NCI-H187 (cell line): ENCODE measurements at regions not wholly inside any gene's neighbourhood (a gene's known extent, or its start where the extent isn't known, plus 50 kb on each side); places are given as distances from the start of the nearest gene placed in this dataset.

Experiments
- DNase-seq, 2 experiments: peaks; one replicate each; lab custom pipeline; 2025; lab: John Stamatoyannopoulos, UW

DNA sequence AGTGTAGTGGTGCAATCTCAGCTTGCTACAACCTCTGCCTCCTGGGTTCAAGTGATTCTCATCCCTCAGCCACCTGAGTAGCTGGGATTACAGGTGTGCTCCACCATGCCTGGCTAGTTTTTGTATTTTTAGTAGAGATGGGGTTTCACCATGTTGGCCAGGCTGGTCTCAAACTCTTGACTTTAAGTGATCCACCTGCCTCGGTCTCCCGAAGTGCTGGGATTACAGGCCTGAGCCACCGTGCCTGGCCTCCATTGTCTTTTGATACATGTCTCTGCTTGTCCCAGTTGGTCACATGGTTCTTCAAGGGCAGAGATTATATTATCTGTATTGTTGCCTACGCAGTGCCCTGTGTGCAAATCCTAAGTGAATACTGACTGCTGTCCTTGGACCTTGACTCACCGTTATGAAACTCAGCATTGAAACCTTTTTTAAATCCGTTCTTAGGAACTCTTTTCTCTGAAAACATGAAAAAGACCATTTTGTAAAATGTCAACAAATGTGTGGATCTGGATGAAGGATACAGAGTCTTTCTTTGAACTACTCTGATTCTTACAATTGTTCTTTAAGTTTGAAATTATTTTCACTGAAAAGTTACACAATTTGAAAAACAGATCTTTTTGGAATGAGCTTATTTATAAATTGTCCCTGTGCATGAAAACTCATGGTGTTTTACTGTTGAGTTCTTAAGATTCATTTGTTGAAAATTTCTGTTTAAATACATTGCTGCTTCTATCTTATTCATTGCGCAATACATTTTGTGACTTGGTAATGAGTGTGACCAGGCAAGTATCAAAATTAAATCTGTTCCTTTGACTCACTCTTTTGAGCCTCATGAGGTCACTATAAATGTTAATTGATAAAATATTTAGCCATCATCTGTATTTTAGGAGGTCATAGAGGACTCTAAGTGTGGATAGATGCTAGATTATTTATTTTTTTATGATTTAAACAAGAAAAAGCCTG, 293.5 kb downstream of the UTRN start:
- DNase-seq, result no peak

DNA sequence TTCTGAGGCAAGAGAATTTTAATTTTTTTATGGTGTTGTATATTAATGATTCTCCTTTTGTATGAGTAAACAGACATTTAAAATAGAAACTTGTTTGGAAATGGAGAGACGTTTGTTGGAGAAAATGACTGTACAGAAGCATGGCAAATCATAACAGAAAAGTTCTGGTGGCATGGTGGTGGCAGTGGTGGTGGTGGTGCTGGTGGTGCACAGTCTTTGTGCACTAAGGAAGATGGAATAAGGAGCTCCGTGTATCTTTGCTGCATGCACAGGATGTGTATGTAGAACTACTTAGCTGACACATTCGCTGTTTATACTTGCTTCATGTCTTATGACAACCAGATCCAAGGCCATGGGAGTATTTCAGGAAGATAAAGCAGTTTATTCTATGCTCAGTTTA, 294.9 kb downstream of the UTRN start:
- DNase-seq, result no peak

DNA sequence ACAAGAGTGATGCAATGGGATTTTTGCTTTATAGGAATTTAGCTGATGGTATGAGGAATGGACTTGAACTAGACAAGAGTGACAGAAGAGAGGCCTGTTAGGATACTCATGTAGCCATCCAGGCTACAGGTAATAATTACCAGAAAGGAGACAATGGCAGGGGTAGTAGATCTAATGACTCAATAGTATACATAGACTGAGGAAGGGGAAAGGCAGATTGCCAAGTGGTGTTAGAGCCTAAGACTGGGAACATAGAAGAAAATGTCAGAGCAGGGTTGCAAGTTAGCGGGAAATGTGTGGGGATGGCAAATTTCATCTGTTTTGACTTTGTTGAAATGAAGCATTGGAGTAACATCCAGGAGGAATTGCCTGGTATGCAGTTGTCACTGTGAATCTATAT, 295.6 kb downstream of the UTRN start:
- no peak for DNase-seq

DNA sequence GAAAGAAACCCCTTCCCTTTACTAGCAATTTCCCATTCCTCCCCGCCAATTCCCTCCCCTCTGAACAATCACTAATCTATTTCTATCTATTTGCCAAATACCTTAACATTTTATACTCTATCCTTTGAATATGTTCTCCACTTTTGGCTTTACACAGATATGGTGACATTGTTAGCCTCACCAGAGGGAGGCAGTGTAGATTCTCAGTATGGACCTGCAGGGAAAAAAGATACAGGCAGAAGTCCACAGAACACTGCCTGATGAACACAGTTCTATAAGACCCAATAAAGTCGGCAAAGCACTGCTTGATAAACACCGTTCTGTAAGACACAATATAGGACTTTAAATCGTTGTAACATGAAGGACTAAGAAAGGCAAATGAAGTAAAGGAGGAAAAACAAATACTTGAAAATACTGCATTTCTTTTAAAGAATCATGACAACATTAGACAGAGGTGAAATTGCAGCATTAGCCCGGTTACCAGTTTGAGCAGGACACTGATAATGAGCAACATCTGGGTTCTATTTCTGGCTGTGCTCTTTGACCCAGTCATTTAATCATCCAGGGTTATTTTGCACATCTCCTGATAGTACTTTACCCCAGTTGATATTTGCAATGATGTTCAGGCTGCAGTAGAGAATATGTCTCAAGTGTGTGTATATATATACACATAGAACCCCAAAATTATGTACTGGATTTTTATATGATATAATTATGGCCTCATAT, 296.8 kb downstream of the UTRN start:
- DNase-seq, result no peak

DNA sequence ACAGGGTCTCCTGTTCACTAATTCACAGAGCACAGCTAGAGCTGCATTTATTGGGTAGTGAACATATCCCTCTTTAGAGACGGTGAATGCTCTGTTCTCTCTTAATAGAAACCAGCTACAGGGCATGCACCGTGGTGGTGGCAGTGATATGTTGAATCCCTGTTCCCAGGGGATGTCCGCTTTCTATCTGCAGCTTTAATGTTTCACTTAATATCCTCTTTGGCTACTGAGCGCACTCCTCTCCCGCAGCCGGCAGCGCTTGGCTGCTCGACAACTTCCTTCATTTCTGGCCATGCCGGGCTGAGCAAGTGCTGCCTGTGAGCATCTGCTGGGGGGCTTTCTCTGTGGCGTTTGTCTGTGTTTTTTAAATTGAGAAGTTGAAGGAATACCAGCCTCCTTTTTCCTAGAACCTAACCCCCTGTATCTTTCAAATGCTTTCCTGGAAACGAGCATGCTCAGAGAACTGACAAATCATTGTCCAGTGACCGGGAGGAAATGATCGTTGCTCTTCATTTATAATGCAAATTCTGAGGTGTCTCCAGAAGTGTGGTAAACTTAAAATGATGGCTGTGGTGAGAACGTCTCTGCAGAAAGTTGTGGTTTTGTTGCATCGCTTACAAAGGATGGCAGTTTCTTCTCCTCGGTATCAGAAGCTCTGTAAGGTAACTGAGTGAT, 297.9 kb downstream of the UTRN start:
- no peak for DNase-seq

DNA sequence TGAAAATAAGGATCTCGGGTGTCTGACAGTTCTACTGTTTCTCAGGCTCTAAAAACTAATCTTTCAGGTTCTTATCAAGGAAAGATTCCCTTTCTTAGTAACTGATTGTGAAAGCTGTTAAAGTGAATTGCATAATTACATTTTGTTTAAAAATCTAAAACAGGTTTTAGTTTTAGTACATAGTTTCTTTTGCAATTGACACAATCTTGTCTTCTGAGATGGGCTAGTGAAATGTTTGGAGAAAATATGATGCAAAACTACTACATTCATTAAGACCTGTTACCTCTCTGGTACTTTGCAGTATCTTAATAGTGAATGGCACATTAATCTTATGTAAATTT, 298.4 kb downstream of the UTRN start:
- DNase-seq, result no peak

DNA sequence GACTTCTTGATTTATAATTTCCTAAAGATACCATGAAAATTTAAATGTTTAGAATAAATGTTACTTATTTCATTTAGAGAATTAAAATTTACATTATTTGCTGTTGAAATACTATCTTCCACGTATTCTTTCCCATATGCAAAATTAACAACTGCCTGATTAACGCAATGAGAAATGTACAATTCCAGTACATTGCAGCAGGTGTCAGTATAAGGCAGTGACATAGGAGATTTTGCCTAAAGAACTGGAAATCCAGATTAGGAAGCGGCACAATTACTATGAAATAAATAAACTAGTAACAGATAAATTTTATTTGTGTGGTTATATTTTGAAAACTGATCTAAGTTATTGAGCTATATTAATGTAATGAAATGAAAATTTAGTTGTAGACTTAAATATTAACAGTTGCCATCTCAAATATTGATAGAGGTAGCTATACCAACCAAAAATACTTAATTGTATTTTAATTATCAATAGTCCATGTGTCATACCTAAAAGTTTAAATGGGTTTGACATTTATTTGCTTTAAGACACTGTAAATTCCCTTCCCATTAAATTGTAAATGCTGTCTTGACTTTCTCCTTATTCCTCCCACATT, 300.2 kb downstream of the UTRN start:
- DNase-seq, result no peak

DNA sequence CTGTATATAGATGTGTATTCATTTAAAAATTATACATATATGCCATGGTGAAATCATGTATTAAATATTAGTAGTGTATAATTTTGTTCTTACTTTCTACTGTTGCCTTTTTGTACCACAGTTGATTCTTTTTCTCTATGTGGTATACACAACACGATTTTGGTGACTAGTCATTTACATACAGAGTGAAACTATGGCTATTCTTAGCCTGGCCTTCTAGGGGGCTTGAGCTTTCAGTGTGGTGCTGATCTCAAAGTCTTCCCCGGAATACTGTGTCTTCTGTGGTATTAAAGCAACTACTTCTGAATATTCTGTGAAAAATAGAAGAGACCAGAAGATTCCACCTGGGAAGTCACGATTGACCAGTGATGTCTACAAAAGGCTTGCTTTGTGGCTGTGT, 301.9 kb downstream of the UTRN start:
- no peak for DNase-seq

DNA sequence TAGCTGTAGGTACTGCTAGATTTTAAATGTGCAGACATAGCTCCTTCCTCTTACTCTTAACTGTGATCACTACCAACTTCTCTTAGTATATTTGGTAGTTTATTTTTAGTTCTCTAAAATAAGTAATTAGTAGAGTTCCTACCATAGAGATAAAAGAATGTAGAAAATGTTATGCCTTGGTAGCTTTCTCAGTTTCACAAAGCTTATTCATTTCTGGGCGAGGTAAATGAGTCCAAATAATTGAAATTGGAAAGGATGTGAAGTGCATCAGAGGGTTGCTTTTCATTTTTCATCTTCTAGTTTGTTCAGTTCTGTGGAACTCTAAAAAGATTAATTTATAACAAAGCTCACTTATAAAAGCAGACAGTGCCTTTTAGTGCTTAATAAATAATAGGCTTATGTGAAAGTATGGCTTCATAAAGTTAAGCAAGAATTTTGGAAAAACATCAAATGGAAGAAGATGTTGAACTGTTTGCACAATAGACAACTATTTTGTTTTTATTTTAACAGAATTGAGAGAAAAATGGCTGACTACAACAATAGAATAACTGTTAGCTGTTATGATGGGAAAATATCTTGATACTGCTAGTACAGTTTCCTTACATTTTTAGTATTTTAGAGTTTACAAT, 303.7 kb downstream of the UTRN start:
- DNase-seq, result no peak

DNA sequence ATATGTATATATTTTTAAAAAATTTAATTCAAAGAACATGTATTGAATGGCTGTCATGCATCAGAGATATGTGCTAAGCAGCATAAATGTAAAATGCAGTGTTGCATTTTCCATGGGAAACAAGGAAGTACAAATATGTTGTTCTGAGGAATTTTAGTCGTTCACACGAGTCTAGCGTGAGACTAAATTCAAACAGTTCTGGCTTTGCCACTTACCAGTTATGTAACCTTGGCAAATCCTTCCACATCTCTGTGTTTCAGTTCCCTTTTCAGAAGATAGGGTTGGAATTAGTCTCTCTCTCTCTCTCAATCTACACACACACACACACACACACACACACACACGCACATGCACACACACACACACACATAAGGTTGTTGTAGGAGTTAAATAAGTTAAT, 305.4 kb downstream of the UTRN start:
- no peak for DNase-seq

DNA sequence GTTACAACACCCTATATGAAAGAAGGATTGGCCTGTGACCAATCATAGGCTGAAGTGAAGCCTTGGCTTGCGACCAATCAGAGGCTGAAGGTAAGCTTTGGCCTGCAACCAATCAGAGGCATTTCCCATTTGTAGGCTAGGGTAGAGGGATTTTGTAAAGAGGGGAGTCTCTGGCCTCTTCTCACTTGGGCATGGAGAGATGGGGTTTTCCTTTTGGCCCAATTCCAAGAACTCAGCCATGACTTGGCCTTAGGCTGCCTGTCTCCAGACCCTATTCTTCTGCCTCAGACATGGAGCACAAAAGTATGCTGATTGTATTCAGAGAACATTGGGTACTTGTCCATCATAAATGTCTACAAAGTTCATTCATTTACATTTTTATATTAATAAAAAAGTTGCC, 308.3 kb downstream of the UTRN start:
- DNase-seq, result no peak

DNA sequence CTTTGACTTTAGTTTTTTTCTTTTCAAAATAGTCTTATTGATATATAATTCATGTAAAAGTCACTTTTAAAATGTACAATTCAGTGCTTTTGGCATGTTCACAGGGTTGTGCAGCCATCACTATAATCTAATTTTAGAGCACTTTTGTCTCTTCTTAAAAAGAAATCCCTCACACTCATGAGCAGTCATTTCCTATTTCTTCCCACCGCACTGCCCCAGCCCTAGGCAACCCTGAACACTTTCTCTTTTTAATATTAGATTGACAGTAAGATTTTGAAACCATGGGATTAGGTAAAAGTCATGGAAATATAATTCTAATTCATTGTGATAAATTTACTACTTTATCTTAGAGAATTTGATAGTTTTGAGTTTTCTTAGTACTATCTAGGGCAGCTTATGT, 309.4 kb downstream of the UTRN start:
- DNase-seq, result no peak

DNA sequence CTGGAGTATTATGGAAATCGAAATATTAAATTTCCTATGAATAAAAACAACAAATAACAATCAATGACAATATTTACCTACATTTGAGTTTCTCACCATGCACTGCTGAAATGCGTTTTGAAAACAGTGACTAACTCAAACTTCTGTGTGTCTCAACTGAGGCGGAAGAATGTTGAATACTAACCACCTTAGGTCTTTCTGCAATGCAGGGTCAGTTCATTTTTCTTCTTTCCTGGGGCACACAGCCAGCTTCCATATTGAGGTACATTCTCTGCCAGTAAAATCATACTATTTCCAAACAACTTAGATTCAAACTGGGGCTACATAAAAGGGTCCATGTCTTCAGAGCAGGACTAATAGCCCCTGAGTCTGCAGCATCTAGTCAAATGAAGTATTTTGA, 310.1 kb downstream of the UTRN start:
- DNase-seq, result no peak

DNA sequence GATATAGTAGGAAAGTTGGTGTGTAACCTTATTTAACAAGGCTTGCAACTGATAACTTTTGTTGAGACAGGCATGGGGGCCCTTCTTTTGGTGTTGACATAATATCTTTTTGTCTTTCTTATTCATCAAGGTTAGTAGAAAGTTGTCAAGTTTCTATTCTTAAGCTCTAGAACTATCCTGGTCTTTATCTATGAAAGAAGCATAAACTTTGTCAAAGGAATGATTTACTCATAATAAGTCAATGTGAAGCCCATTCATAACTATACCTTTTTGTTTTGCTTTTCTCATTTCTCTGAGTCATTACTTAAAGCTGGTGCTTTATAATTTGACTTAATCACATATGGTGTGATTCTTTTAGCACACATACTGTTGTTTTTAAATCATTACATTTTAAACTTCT, 312.4 kb downstream of the UTRN start:
- no peak for DNase-seq

DNA sequence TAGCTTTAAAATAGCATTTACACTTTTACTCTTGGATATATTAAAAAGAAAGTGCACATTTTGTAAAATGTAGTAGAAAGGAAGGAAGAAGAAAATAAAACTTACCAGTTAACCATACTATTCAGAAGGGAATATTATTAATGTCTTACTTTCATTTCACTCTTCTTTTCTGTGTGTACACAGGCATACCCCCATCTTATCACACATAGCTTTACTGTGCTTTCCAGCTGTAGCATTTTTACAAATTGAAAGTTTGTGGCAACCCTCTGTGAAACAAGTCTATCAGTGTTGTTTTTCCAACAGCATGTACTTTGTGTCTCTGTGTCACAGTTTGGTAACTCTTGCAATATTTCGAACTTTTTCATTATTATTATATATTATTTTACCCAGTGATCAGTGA, 314.5 kb downstream of the UTRN start:
- DNase-seq, result no peak

DNA sequence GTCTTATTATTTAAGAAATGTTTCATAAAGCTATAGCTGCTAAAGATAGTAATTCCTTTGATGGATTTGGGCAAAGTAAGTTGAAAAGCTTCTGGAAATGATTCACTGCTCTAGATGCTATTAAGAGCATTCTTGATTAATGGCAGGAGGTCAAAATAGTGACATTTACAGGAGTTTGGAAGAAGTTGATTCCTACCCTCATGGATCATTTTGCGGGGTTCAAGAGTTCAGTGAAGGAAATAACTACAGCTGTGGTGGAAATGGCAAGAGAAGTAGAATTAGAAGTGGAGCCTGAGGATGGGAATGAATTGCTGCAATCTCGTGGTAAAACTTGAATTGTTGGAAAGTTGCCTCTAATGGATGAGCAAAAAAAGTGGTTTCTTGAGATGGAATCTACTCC, 316.1 kb downstream of the UTRN start:
- no peak for DNase-seq

DNA sequence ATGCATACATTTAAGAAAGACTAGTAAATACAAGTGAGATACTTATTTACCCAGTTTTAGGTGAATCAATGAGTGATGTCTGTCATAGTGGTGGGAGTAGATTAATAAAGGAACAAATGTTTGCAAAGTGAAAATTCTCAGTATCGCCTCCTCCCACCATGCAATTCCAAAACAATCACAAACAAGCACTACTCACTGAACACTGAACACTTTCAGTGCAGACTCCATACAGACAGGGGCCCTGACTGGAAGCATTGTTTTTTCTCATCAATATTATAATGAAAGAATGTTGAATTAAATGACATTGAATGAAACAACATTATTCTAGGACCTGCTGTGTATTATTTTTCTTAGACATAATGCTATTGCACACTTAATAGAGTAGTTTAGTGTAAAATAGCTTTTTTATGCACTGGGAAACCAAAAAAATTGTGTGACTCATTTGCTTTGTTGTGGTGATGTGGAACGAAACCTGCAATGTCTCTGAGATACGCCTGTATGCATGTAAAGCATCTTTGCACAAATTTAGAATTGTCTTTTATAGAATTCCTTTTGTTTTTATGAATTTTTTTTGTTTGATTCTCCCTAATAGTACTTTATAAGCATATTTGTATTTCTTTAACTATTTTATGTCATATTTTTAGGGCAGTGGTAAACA, 317.5 kb downstream of the UTRN start:
- no peak for DNase-seq

DNA sequence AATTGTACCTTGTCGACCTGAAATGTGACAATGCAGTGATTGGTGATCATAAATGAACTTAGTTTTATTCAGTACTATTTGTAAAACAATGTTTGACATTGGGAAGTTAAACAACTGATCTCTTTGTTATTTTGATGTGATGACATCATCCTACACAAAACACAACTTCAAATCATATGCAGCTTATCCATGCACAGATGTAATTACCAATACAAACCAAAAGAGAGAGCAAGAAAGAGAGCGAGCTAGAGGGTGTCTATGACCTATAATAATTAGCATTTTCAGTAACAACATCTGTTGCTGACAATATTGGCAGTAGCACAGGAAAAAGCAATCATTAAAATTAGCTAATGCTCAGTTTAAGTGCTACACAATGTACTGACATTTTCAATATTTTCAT, 320.9 kb downstream of the UTRN start:
- DNase-seq, result no peak

DNA sequence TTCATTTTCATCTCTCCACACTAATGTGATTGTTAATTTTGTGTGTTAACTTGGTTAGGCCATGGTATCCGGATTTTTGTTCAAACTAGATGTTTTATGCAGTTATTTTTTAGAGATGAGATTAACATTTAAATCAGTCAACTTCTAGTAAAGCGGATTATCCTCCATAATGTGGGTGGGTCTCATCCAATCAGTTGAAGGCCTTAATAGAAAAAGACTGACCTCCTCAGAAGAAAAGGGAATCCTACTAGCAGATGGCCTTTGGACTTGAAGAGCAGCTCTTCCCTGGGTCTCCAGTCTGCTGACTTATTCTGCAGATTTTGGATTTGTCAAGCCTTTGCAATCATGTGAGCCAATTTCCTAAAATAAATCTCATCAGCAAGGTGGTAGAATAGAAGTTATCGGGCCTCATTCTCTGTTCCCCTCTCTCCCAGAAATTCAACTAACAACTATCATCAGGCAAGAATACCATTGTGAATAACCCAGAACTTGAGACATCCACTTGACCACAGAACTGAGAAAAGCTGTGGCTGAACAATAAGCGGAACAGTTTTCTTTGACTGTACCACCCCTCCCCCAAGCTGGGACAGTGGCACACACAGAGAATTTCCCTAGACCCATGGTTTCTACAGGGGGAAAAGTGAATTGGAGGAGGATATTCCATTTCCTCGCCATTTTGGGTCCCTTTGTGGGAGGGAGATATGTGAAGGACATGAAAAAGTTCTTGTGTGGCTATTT, 323.0 kb downstream of the UTRN start:
- DNase-seq, result no peak

DNA sequence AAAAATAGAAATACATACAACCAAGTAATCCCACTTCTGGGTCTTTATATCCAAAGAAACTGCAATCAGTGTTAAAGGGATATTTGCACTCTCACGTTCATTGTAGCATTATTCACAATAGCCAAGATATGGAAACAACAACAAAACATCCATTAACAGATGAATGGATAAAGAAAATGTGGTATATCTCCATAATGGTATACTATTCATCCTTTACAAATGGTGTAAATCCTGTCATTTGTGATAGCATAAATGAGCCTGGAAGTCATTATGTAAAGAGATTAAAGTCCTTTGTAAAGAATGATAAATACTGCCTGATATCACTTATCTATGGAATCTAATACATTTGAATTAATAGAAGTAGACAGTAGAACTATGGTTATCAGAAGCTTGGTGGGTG, 327.7 kb downstream of the UTRN start:
- DNase-seq, result no peak

DNA sequence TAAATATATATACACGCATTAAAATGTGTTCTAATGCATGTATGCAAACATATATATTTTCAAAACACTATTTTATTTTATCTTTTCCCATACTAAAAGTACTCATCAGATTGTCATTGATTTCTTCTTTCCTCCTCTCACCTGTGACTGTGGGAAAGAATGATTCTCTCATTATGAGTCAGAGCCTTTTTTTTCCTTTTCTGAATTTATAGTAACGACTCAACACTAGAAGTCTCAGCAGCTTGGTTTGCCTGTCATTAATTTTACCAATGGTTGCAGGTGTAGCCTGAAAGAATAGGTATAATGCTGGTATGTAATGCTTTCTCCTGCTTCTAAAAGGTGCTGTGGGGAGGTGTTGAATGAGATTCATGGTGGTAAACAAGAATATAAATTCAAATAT, 328.7 kb downstream of the UTRN start:
- no peak for DNase-seq
